Large intestine (tissue), 3 donors: ENCODE measurements at regions not wholly inside any gene's neighbourhood (a gene's known extent, or its start where the extent isn't known, plus 50 kb on each side); places are given as distances from the start of the nearest gene placed in this dataset.

Experiments
- DNase-seq, 2 donors: peaks; one replicate each; pipeline versions ENCODE4 v3.0.0 to v3.0.0-alpha.2; 2013
- H3K27ac ChIP-seq: one replicate; pipeline ENCODE4 v1.5.1; 2013; ENCODE audit warnings: low read length
- H3K27me3 ChIP-seq: 2 replicates; pipeline ENCODE4 v1.6.1; 2013; ENCODE audit warnings: low read length; ENCODE audit not compliant: control insufficient read depth, insufficient read depth
- H3K36me3 ChIP-seq: 2 replicates; pipeline ENCODE4 v1.6.1; 2013; ENCODE audit warnings: low read length; ENCODE audit not compliant: control insufficient read depth, insufficient read depth
- H3K4me1 ChIP-seq: one replicate; pipeline ENCODE4 v1.6.1; 2013; ENCODE audit warnings: low read length; ENCODE audit not compliant: control insufficient read depth, insufficient read depth
- H3K4me3 ChIP-seq: one replicate; pipeline ENCODE4 v1.5.1; 2013; ENCODE audit warnings: low read length
- H3K9me3 ChIP-seq: one replicate; pipeline ENCODE4 v1.6.1; 2013; ENCODE audit warnings: mild to moderate bottlenecking, low read depth, low read length, moderate library complexity; ENCODE audit not compliant: control insufficient read depth
- WGBS: methylation state at CpG from one replicate; pipeline ENCODE4 v1.1.5; 2013; ENCODE audit warnings: low lambda C conversion rate; ENCODE audit not compliant: insufficient coverage; 5-methylcytosine and 5-hydroxymethylcytosine counted together

GRCh38 chr18:64893349-64893748 lies 744.5 kb upstream of the LINC00305 start:
- no peaks in the 10 kb centered on the region for H3K9me3 ChIP-seq
- no peaks in the 10 kb centered on the region for H3K36me3 ChIP-seq
- no CpG with 5 or more reads among the region's 3 CpGs for WGBS

GRCh38 chr18:64888956-64889355 lies 740.1 kb upstream of the LINC00305 start:
- Histone ChIP-seq H3K27me3 (no peaks in the 10 kb centered on the region), H3K4me3 (no peak overlapping the region), H3K4me1 (no peaks in the 10 kb centered on the region), H3K36me3 (no peaks in the 10 kb centered on the region), H3K27ac (no peak overlapping the region), H3K9me3 (no peaks in the 10 kb centered on the region)
- WGBS = 86% methylated on average over 1 of the region's 4 CpGs
- no peak for DNase-seq

More at GRCh38 chr18:64893349-64893748, 744.5 kb upstream of the LINC00305 start:
- no peak overlapping the region for H3K4me3 ChIP-seq
- no peaks in the 10 kb centered on the region for H3K27me3 ChIP-seq
- no peak for DNase-seq
- H3K4me1 ChIP-seq = no peaks in the 10 kb centered on the region
- H3K27ac ChIP-seq = no peak overlapping the region

- Histone ChIP-seq H3K36me3 (no peaks in the 10 kb centered on the region), H3K27me3 (no peaks in the 10 kb centered on the region), H3K27ac (no peak overlapping the region), H3K9me3 (no peaks in the 10 kb centered on the region), H3K4me3 (no peak overlapping the region), H3K4me1 (no peaks in the 10 kb centered on the region)
- DNase-seq = no peak
- no CpG with 5 or more reads among the region's 1 CpG for WGBS
Measured at GRCh38 chr18:64886995-64887394, 738.1 kb upstream of the LINC00305 start.

GRCh38 chr18:64882896-64883295 lies 734.0 kb upstream of the LINC00305 start:
- 10% methylated on average over 2 of the region's 3 CpGs for WGBS
- H3K9me3 ChIP-seq = peaks cover 3% of the 10 kb centered on the region
- no peak overlapping the region for H3K4me3 ChIP-seq
- no peaks in the 10 kb centered on the region for H3K36me3 ChIP-seq
- no peaks in the 10 kb centered on the region for H3K4me1 ChIP-seq
- H3K27ac ChIP-seq = no peak overlapping the region
- no peak for DNase-seq
- H3K27me3 ChIP-seq = no peaks in the 10 kb centered on the region

- Histone ChIP-seq H3K27ac (no peak overlapping the region), H3K4me3 (no peak overlapping the region), H3K4me1 (peaks cover 3% of the 10 kb centered on the region), H3K36me3 (no peaks in the 10 kb centered on the region), H3K27me3 (no peaks in the 10 kb centered on the region), H3K9me3 (peaks cover 3% of the 10 kb centered on the region)
- no peak for DNase-seq
- WGBS = no CpG with 5 or more reads among the region's 4 CpGs
Measured at GRCh38 chr18:64876833-64877232, 727.9 kb upstream of the LINC00305 start.

GRCh38 chr18:64872710-64873458 lies 724.0 kb upstream of the LINC00305 start:
- peak; percentile 20 to 72 for DNase-seq
- Histone ChIP-seq H3K27ac (peak overlapping the region; percentile 43), H3K36me3 (no peaks in the 10 kb centered on the region), H3K4me3 (no peak overlapping the region), H3K27me3 (no peaks in the 10 kb centered on the region), H3K4me1 (peaks cover 3% of the 10 kb centered on the region), H3K9me3 (no peaks in the 10 kb centered on the region)
- no CpG with 5 or more reads among the region's 3 CpGs for WGBS

GRCh38 chr18:64854112-64854511 lies 705.2 kb upstream of the LINC00305 start:
- Histone ChIP-seq H3K36me3 (no peaks in the 10 kb centered on the region), H3K9me3 (no peaks in the 10 kb centered on the region), H3K4me3 (no peak overlapping the region), H3K27ac (no peak overlapping the region), H3K4me1 (no peaks in the 10 kb centered on the region), H3K27me3 (no peaks in the 10 kb centered on the region)
- no peak for DNase-seq
- WGBS = no CpG with 5 or more reads among the region's 1 CpG

- no peaks in the 10 kb centered on the region for H3K27me3 ChIP-seq
- H3K4me1 ChIP-seq = no peaks in the 10 kb centered on the region
- H3K27ac ChIP-seq = no peak overlapping the region
- no peaks in the 10 kb centered on the region for H3K9me3 ChIP-seq
- H3K36me3 ChIP-seq = no peaks in the 10 kb centered on the region
- 60% methylated on average over 2 of the region's 5 CpGs for WGBS
- H3K4me3 ChIP-seq = no peak overlapping the region
- no peak for DNase-seq
Measured at GRCh38 chr18:64852281-64852680, 703.4 kb upstream of the LINC00305 start.

GRCh38 chr18:64851726-64852125 lies 702.8 kb upstream of the LINC00305 start:
- no peak overlapping the region for H3K27ac ChIP-seq
- no peak for DNase-seq
- no CpG with 5 or more reads among the region's 6 CpGs for WGBS
- H3K27me3 ChIP-seq = no peaks in the 10 kb centered on the region
- H3K4me3 ChIP-seq = no peak overlapping the region
- H3K36me3 ChIP-seq = no peaks in the 10 kb centered on the region
- H3K4me1 ChIP-seq = no peaks in the 10 kb centered on the region
- H3K9me3 ChIP-seq = no peaks in the 10 kb centered on the region

GRCh38 chr18:64850791-64851190 lies 701.9 kb upstream of the LINC00305 start:
- no peak overlapping the region for H3K27ac ChIP-seq
- WGBS = no CpG with 5 or more reads among the region's 1 CpG
- H3K4me3 ChIP-seq = no peak overlapping the region
- H3K9me3 ChIP-seq = no peaks in the 10 kb centered on the region
- DNase-seq = no peak
- H3K27me3 ChIP-seq = no peaks in the 10 kb centered on the region
- no peaks in the 10 kb centered on the region for H3K4me1 ChIP-seq
- no peaks in the 10 kb centered on the region for H3K36me3 ChIP-seq
